Skeletal muscle tissue (tissue), 3 donors: ENCODE measurements at regions not wholly inside any gene's neighbourhood (a gene's known extent, or its start where the extent isn't known, plus 50 kb on each side); places are given as distances from the start of the nearest gene placed in this dataset.
"Not testable (repeated sequence)": the region's sequence is repeated elsewhere in the genome, so short reads cannot be mapped to it uniquely, and the experiment has no call there.

Experiments used
- H3K27ac ChIP-seq: one replicate; pipeline ENCODE4 v1.7.0; 2013; ENCODE audit warnings: mild to moderate bottlenecking, low read depth, low read length, inconsistent platforms
- H3K27me3 ChIP-seq, 3 donors: one replicate each; pipeline ENCODE4 v1.7.0; 2013; ENCODE audit warnings: low read length in 3 of 3; ENCODE audit not compliant: control insufficient read depth in 3 of 3, insufficient read depth in 3 of 3
- H3K36me3 ChIP-seq, 3 donors: one replicate each; pipeline ENCODE4 v1.7.0; 2013; ENCODE audit warnings: low read length in 3 of 3; ENCODE audit not compliant: control insufficient read depth in 3 of 3, insufficient read depth in 3 of 3
- H3K4me1 ChIP-seq, 3 donors: one replicate each; pipeline ENCODE4 v1.7.0; 2013; ENCODE audit warnings: low read length in 3 of 3, mild to moderate bottlenecking in 3 of 3; ENCODE audit not compliant: control insufficient read depth in 3 of 3, insufficient read depth in 3 of 3
- H3K4me3 ChIP-seq, 3 donors: one replicate each; pipeline ENCODE4 v1.7.0; 2013; ENCODE audit warnings: low read length in 3 of 3
- H3K9ac ChIP-seq, 3 donors: one replicate each; pipeline ENCODE4 v1.7.0; 2013; ENCODE audit warnings: low read length in 3 of 3, mild to moderate bottlenecking in 3 of 3, moderate library complexity in 2 of 3, low read depth in 1 of 3
- H3K9me3 ChIP-seq, 3 donors: one replicate each; pipeline ENCODE4 v1.7.0; 2013; ENCODE audit warnings: low read length in 3 of 3; ENCODE audit not compliant: control insufficient read depth in 3 of 3
- donor health status: Osteomylitis.

DNA sequence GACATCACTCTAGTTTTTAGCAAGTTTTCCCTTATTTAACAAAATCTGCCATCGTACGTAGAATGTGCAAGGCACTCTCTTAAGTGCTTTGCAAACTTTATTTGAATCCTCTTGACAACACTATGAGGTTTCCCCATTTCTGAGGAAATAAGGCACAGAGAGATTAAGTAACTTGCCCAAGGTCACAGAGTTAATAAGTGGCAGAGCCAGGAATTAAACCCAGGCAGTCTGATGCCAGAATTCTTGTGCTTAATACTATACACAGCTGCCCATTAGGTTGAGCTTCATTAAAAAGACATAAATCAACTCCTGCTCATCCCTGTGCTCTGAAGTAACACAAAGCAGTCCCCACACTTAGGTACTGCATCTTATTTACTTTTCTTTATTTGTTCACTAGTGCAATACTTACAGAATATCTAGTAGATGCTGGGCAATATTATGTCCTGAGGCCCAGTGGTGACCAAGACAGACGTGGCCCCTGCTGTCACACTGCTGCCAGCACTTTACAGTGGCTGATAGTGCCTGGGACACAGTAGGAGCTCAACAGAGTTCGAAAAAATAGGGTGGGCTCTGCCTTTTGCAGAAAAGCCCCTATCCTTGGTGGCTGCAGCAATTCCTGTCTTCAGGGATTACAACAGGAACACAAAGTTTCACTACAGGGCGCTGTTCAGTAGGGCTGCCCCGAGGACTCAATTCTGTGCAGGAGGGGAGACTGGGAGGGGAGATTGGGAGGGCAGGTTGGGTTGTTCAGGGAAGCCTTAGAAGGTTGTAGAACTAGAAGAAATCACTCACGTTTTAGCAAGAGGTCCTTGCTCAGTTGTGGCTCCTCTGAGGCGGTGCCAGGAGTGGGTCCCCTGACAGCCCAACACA, 138.3 kb upstream of the TPM1 start:
- no peak overlapping the region for H3K27ac ChIP-seq
- H3K9me3 ChIP-seq: no peaks in the 10 kb centered on the region
- no peak overlapping the region for H3K4me3 ChIP-seq
- H3K27me3 ChIP-seq: peaks cover 0 to 2% (median 0%) of the 10 kb centered on the region in 3 donors
- no peak overlapping the region for H3K9ac ChIP-seq
- peaks cover 12 to 16% (median 16%) of the 10 kb centered on the region in 3 donors for H3K4me1 ChIP-seq
- H3K36me3 ChIP-seq: no peaks in the 10 kb centered on the region

GRCh38 chr15:62906627-62907026, 135.9 kb upstream of the TPM1 start:
- no peaks in the 10 kb centered on the region for H3K36me3 ChIP-seq
- H3K9me3 ChIP-seq: no peaks in the 10 kb centered on the region
- no peak overlapping the region for H3K4me3 ChIP-seq
- peaks cover 2 to 6% (median 3%) of the 10 kb centered on the region in 3 donors for H3K4me1 ChIP-seq
- H3K27me3 ChIP-seq: peaks cover 0 to 7% (median 0%) of the 10 kb centered on the region in 3 donors
- H3K27ac ChIP-seq: no peak overlapping the region
- H3K9ac ChIP-seq: no peak overlapping the region

DNA sequence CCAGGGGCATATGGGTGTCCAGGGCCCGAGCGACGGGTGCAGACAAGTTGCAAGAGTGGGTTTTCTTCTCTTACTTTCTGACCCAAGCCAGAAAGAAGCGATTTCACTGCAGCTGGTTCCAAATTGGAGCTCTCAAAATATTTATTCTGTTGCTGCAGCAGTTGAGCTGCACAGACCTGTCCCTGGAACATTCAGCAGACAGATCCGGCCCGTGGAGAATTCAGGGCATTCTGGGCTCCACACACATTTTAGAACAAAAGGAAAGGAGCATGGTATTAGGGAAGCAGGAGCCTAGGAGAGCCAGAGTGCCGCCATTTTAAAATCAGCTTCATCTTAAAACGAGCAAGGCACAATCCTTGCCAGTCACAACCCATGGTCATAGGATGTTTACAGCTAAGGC, 135.3 kb upstream of the TPM1 start:
- Histone ChIP-seq H3K36me3 (no peaks in the 10 kb centered on the region), H3K9me3 (no peaks in the 10 kb centered on the region), H3K27me3 (peaks cover 0 to 7% (median 0%) of the 10 kb centered on the region in 3 donors), H3K4me1 (peaks cover 0 to 4% (median 4%) of the 10 kb centered on the region in 3 donors), H3K27ac (no peak overlapping the region), H3K4me3 (no peak overlapping the region), H3K9ac (no peak overlapping the region)

- H3K9ac ChIP-seq, H3K27me3 ChIP-seq, H3K9me3 ChIP-seq, H3K36me3 ChIP-seq, H3K4me3 ChIP-seq, H3K27ac ChIP-seq: not testable (repeated sequence)
- peaks cover 0 to 14% (median 6%) of the 10 kb centered on the region in 3 donors for H3K4me1 ChIP-seq
Measured at GRCh38 chr15:62908341-62908740, 134.2 kb upstream of the TPM1 start.

GRCh38 chr15:62909257-62909656, 133.3 kb upstream of the TPM1 start:
- no peak overlapping the region for H3K4me3 ChIP-seq
- H3K27ac ChIP-seq: no peak overlapping the region
- no peak overlapping the region for H3K9ac ChIP-seq
- H3K4me1 ChIP-seq: peaks cover 0 to 14% (median 6%) of the 10 kb centered on the region in 3 donors
- H3K36me3 ChIP-seq: no peaks in the 10 kb centered on the region
- H3K9me3 ChIP-seq: no peaks in the 10 kb centered on the region
- H3K27me3 ChIP-seq: peaks cover 0 to 7% (median 0%) of the 10 kb centered on the region in 3 donors

GRCh38 chr15:62912282-62912681, 130.3 kb upstream of the TPM1 start:
- Histone ChIP-seq H3K4me1 (peaks cover 0 to 14% (median 6%) of the 10 kb centered on the region in 3 donors), H3K27ac (no peak overlapping the region)

DNA sequence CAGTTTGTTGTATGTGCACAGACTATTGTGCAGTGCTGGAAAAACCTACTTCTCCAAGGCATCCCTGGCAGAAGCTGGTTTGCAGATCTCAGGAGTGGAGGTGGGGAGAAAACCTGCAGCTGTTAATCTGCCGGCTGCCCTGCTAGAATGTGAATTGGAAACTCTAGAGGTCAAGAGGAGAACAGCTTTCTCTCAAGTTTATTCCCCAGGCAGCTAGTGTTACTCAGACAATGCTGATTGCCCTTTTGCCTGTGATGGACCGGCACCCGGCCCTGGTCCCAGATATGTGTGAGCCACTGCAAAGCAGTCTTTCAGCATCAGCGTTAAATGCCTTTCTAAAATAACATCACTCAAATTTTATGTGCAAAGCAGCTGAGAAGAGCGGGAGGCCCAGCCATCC, 129.7 kb upstream of the TPM1 start:
- no peaks in the 10 kb centered on the region for H3K9me3 ChIP-seq
- peaks cover 0 to 14% (median 6%) of the 10 kb centered on the region in 3 donors for H3K4me1 ChIP-seq
- H3K27me3 ChIP-seq: peaks cover 0 to 7% (median 0%) of the 10 kb centered on the region in 3 donors
- no peak overlapping the region for H3K4me3 ChIP-seq
- H3K27ac ChIP-seq: no peak overlapping the region
- H3K9ac ChIP-seq: no peak overlapping the region
- H3K36me3 ChIP-seq: no peaks in the 10 kb centered on the region

More at GRCh38 chr15:62912282-62912681, 130.3 kb upstream of the TPM1 start:
- Histone ChIP-seq H3K4me3 (no peak overlapping the region), H3K27me3 (peaks cover 0 to 7% (median 0%) of the 10 kb centered on the region in 3 donors), H3K36me3 (no peaks in the 10 kb centered on the region), H3K9me3 (no peaks in the 10 kb centered on the region), H3K9ac (no peak overlapping the region)

- Histone ChIP-seq H3K9me3 (no peaks in the 10 kb centered on the region), H3K27ac (no peak overlapping the region), H3K36me3 (no peaks in the 10 kb centered on the region), H3K4me3 (no peak overlapping the region), H3K27me3 (peaks cover 0 to 7% (median 0%) of the 10 kb centered on the region in 3 donors), H3K9ac (no peak overlapping the region), H3K4me1 (peaks cover 0 to 14% (median 6%) of the 10 kb centered on the region in 3 donors)
Measured at GRCh38 chr15:62913246-62913645, 129.3 kb upstream of the TPM1 start.

- Histone ChIP-seq H3K27me3 (peaks cover 0 to 5% (median 0%) of the 10 kb centered on the region in 3 donors), H3K9ac (no peak overlapping the region), H3K36me3 (no peaks in the 10 kb centered on the region), H3K4me1 (peaks cover 0 to 14% (median 6%) of the 10 kb centered on the region in 3 donors), H3K9me3 (no peaks in the 10 kb centered on the region), H3K27ac (no peak overlapping the region), H3K4me3 (no peak overlapping the region)
Measured at GRCh38 chr15:62914461-62915079, 128.0 kb upstream of the TPM1 start.
